HG03097 (cell line): ENCODE measurements at regions not wholly inside any gene's neighbourhood (a gene's known extent, or its start where the extent isn't known, plus 50 kb on each side); places are given as distances from the start of the nearest gene placed in this dataset.

Experiments
- ATAC-seq: cut with Tn5 transposase; IDR thresholded peaks from one replicate; pipeline ENCODE4 v1.9.1; 2021; ENCODE audit not compliant: unreplicated experiment, low FRiP score

- ATAC-seq, result no peak
Observed at GRCh38 chr14:30295980-30296379, 263.0 kb upstream of the G2E3 start.

DNA sequence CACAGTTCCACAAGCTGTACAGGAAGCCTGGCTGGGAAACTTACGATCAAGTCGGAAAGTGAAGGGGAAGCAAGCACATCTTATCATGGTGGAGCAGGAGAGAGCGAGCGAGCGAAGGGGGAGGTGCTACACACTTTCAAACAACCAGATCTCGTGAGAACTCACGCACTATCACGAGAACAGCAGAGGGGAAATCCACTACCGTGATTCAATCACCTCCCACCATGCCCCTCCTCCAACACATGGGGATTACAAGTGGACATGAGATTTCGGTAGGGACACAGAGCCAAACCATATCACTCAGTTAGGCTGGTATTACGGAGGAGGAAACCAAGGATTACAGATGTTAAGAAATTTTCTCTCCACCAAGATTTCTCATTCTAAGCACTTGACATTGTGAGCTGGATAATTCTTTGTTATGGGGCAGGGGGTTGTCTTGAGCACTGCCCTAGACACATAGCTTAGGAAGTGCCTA lies 262.0 kb upstream of the G2E3 start:
- ATAC-seq, result no peak

DNA sequence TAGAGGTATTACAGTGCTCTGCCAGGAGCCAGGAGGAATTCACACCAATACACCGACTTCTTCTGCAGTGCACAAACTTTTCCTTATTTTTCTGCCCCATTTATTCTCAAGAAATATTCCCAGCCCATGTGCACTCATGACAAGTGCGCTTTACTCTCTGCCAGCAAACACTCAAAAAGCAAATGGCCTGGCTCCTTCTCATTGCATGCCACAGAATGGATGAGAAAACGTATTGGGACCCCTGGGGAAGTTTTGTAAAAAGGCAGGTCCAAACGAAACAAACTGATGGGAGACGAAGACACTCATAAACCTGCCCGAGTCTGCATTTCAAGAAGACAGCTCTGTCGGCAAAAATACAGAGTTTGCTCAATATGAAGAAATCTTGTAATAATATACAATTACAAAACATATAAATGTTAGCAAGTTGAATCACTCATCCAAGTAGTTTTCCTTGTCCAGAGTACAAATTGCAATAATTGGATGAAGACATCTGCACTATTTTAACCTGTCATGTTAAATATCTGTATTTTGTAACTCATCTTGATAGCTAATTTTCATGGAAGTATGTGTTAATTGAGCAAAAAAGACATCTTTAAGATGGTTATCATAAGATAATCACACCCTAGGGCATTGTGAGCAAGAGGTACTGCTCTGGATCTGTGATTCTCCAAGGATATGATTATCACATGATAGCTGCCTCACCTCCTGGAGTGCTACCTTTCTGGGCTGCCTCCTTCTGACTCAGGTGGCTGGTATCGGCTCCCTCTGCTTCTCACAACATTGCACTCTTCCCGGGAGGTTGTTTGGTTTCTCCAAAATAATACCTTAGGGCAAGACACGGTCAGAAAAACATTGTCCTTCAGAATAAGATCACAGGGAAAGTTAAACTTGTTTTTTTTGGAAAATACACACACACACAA lies 260.8 kb upstream of the G2E3 start:
- ATAC-seq, result no peak

GRCh38 chr14:30299915-30300314 lies 259.0 kb upstream of the G2E3 start:
- ATAC-seq, result no peak

DNA sequence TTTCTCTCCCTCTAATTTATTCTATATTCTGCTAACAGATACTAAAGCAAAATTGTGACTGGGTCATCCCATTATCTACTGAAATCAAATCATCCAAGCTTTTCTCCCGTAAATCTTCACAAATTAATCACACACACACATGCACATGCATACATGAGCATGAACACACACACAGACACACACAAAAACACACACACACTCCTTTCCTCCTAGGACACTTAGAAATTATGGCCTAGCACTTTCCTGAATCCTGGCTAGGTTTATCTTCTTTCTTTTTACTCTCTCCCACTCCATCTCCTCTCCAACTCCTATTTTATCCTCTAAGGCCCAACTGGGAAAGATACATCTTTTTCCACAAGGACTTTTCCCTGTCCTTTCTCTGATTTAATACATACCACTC lies 255.6 kb upstream of the G2E3 start:
- ATAC-seq, result no peak

DNA sequence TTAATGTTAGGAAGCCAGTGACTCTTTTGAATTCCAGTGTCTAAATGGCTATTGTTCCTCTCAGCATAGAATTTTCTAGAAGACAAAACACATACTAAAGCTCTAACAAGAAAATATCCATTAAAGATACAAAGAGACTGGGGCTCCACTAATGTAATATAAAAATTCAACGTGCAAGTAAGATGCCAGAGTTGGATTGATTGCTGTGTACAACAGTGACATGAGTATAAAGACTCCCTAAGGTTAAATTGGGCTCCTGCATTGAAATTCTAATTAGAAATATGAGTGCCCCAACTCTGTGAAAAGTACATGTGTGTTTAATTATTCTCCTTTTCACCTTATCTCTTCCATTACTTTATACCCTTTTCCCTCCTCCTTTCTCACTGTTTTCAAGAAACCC lies 253.6 kb upstream of the G2E3 start:
- ATAC-seq, result no peak

- no peak for ATAC-seq
Observed at GRCh38 chr14:30309405-30309804, 249.6 kb upstream of the G2E3 start.

DNA sequence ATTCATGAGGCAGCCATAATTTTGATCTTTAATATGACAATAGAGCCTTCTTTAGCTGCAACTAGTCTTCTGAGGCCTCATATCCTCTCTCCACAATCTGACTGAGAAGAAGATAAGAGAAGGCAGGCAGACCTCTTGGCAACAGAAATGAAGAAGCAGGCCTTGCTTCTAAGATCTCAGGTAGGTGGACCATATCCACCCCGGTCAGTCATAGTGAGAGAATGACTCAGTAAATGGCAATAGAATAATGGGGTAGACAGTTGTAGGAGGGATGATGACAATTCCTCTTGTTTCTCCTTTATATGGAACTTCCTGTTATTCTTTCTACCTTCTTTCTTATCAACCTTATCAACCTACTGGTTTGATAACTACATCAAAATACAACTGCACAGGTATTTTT lies 246.7 kb upstream of the G2E3 start:
- ATAC-seq, result no peak

DNA sequence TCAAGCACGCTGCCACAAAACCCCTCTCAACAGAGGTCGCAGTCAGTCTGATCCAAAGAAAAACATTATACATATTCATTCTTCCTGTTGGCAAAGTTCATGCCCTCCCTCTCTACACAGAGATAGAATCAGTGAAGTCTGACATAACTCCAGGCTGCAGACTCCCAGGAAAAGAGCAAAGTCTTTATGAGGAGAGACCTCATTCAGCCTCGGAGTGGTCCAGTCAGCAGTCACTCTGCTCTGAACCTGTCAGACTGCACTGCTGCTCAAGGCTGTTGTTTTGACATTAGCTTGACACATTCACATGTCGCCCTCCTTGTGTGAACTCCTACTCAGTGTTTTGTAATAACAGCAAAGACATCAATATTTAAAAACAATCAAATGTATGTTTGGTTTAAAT lies 241.2 kb upstream of the G2E3 start:
- ATAC-seq, result no peak

- ATAC-seq, result no peak
Observed at GRCh38 chr14:30322819-30323218, 236.1 kb upstream of the G2E3 start.

DNA sequence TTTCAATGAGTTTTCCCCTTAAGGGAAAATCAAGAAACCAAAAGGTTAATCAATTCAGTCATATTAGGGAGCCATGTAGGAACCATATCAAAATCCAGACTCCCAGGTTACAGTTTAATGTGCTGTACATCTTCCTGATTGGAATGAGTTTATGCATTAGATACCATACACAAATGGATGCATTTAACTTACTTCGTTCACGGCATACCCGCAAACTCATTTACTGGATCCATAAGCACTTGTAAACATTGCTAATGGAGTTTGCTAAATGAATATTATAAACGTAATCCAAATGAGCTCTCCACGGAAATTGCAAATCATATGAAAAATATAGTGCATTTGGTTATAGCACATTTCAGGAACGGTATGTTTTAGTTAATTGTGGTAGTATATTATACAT lies 228.9 kb upstream of the G2E3 start:
- no peak for ATAC-seq

DNA sequence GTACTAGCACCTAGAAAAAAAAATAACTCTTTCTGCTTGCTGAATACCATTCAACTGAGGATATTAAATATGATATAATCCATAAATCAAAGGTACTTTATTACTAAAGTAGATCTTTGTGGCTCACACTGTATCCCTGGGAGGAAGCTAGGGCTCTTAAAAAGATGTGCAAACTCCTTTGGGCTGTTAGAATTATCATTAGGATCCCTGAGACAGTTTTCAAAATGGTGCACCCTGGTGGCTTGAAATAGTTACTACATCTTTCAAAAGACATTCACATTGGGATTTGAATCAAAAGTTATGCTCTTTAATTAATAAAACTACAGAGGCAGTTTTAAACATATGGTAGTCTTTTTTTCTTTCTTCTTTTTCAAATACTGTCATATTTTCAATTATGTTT lies 228.5 kb upstream of the G2E3 start:
- ATAC-seq, result no peak

DNA sequence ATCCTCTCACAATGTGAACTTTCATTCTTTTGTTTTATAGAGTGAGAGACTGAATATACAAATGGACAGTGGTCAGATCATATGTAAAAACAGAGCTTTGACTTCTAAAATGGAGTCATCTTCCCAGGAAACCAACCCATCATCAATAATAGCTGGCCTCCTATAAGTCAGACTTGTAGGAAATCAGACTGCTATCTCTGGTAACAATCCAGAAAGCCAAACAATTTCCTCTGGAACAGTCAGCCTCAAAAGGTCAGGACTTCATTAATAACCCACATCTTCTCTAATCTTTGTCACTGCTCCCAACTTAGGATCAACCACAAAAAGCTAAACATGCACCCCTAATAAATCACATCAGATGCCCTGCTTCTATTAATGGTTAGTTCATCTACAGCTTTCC lies 227.9 kb upstream of the G2E3 start:
- no peak for ATAC-seq

- no peak for ATAC-seq
Observed at GRCh38 chr14:30332374-30332773, 226.6 kb upstream of the G2E3 start.

DNA sequence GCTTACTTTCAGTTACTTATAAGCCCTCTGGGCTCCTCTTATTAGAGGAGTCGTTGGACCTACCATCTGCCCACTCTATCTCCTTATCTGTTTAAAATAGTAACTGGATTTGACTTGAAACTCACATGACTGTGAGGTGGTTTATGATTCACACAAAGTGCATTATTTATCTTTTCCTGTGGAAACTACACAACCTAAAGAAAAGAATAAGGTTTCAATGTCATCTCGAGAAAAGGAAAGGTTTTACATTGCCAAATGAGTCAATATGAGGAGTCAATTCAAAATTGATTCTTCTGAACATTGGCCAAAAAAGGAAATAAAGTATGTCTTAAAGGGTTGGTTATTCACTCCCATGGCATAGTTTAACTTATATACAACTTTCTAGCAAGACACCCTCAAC lies 225.0 kb upstream of the G2E3 start:
- no peak for ATAC-seq

DNA sequence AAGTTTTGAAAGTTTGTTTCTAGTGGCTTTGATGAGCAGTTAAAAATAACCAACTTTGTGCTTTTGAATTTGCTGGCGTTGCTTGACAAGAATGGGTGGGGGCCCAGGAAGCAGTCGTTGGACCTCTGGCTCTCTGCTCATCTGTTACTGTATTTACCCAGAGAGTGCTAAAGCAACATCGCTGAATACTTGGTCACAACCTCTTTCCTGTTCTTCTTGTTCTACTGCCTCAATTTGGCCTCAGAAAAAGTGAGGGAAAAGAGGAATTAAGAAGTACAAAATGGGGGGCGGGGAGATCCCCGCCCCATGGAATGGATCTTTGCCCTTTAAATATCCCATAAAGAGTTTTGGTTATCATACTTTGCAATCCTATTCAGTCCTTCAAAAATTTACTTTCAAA lies 221.5 kb upstream of the G2E3 start:
- ATAC-seq, result no peak

GRCh38 chr14:30339311-30339901 lies 219.6 kb upstream of the G2E3 start:
- ATAC-seq, result no peak

- no peak for ATAC-seq
Observed at GRCh38 chr14:30340495-30340894, 218.5 kb upstream of the G2E3 start.

- ATAC-seq, result no peak
Observed at GRCh38 chr14:30345511-30345910, 213.4 kb upstream of the G2E3 start.

GRCh38 chr14:30348445-30348844 lies 210.5 kb upstream of the G2E3 start:
- no peak for ATAC-seq

DNA sequence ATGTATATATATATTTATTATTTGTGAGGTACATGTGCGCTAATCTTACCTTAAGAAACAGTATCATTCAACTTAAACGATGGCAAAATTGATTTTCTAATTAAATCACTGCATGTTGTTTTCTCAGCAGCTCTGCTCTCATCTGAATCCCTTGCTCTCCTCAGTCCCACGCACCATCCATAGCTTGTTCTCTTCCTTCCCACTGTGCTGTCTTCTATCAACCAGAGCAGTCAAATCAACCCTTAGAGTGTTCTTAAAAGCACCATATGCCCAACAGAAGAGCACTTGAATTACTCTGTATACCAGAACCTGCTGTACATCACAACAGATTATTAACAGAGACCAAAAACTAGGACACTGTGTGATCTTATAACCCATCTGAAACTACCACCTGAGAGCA lies 209.4 kb upstream of the G2E3 start:
- no peak for ATAC-seq

GRCh38 chr14:30354439-30354838 lies 204.5 kb upstream of the G2E3 start:
- ATAC-seq, result no peak
